Activated CD8-positive, alpha-beta T cell treated with anti-CD3 and anti-CD28 coated beads, Interleukin-2, amount 10 ng/mL, durations not matched to agents 7 days and 5 days (primary cell): ENCODE measurements at regions not wholly inside any gene's neighbourhood (a gene's known extent, or its start where the extent isn't known, plus 50 kb on each side); places are given as distances from the start of the nearest gene placed in this dataset.
"Not testable (repeated sequence)": the region's sequence is repeated elsewhere in the genome, so short reads cannot be mapped to it uniquely, and the experiment has no call there.

Experiments
- ATAC-seq: fragments of 150-1000 bp; cut with Tn5 transposase; one replicate; pipeline ENCODE4 v1.10.0; 2021; ENCODE audit warnings: moderate library complexity
- CTCF ChIA-PET: fragments of 350-600 bp; sonication (Branson Sonifier 250); formaldehyde crosslinking; loops from one replicate; lab custom pipeline; 2021; ENCODE audit warnings: antibody characterized with exemption; lab: Charles Lee
- POLR2A ChIA-PET: fragments of 350-600 bp; sonication (Branson Sonifier 250); formaldehyde crosslinking; loops from one replicate; lab custom pipeline; 2021; ENCODE audit warnings: antibody characterized with exemption; lab: Charles Lee
- DNase-seq: peaks from one replicate; pipeline ENCODE4 v3.0.0-alpha.2; 2020
- H3K27ac Mint-ChIP-seq: one replicate; pipeline ENCODE4 v1.8.0; 2021; ENCODE audit warnings: mild to moderate bottlenecking, mixed read lengths
- H3K27me3 Mint-ChIP-seq: one replicate; pipeline ENCODE4 v1.8.0; 2021; ENCODE audit warnings: low read depth, mixed read lengths
- H3K36me3 Mint-ChIP-seq: one replicate; pipeline ENCODE4 v1.8.0; 2021; ENCODE audit warnings: low read depth, mixed read lengths
- H3K4me1 Mint-ChIP-seq: one replicate; pipeline ENCODE4 v1.8.0; 2021; ENCODE audit warnings: low read depth, mixed read lengths
- H3K4me3 Mint-ChIP-seq: one replicate; pipeline ENCODE4 v1.8.0; 2021; ENCODE audit warnings: mild to moderate bottlenecking, mixed read lengths
- H3K9me3 Mint-ChIP-seq: one replicate; pipeline ENCODE4 v1.8.0; 2022; ENCODE audit warnings: mixed read lengths; ENCODE audit not compliant: insufficient read depth

GRCh38 chr3:194939949-194940770 is 254.5 kb downstream of the FAM43A start:
- H3K27ac Mint-ChIP-seq, result no peak overlapping the region
- no peaks in the 10 kb centered on the region for H3K36me3 Mint-ChIP-seq

GRCh38 chr3:194941360-194941955 is 255.8 kb downstream of the FAM43A start:
- CTCF ChIA-PET, result no interaction called here

More at GRCh38 chr3:194939949-194940770, 254.5 kb downstream of the FAM43A start:
- Mint-ChIP-seq H3K4me1 (no peaks in the 10 kb centered on the region), H3K4me3 (no peak overlapping the region), H3K27me3 (no peaks in the 10 kb centered on the region), H3K9me3 (no peaks in the 10 kb centered on the region)
- ChIA-PET CTCF (no interaction called here), POLR2A (no interaction called here)
- DNase-seq (no peak), ATAC-seq (no peak)

GRCh38 chr3:194941956-194942511 is 256.4 kb downstream of the FAM43A start:
- DNase-seq, result no peak
- ChIA-PET POLR2A (no interaction called here), CTCF (no interaction called here)
- H3K4me3 Mint-ChIP-seq, result no peak overlapping the region
- H3K27me3 Mint-ChIP-seq, result peaks cover 2% of the 10 kb centered on the region
- no peaks in the 10 kb centered on the region for H3K4me1 Mint-ChIP-seq
- no peak overlapping the region for H3K27ac Mint-ChIP-seq
- H3K36me3 Mint-ChIP-seq, result no peaks in the 10 kb centered on the region
- H3K9me3 Mint-ChIP-seq, result no peaks in the 10 kb centered on the region
- ATAC-seq, result no peak

More at GRCh38 chr3:194941360-194941955, 255.8 kb downstream of the FAM43A start:
- Mint-ChIP-seq H3K9me3 (no peaks in the 10 kb centered on the region), H3K36me3 (no peaks in the 10 kb centered on the region), H3K27me3 (peaks cover 2% of the 10 kb centered on the region), H3K27ac (no peak overlapping the region), H3K4me3 (no peak overlapping the region), H3K4me1 (no peaks in the 10 kb centered on the region)
- ATAC-seq (no peak), DNase-seq (no peak)
- POLR2A ChIA-PET, result no interaction called here

- CTCF ChIA-PET, result no interaction called here
- no peaks in the 10 kb centered on the region for H3K4me1 Mint-ChIP-seq
- POLR2A ChIA-PET, result no interaction called here
- H3K27ac Mint-ChIP-seq, result no peak overlapping the region
- ATAC-seq, result no peak
- no peak overlapping the region for H3K4me3 Mint-ChIP-seq
- peaks cover 6% of the 10 kb centered on the region for H3K27me3 Mint-ChIP-seq
- H3K9me3 Mint-ChIP-seq, result no peaks in the 10 kb centered on the region
- no peak for DNase-seq
- no peaks in the 10 kb centered on the region for H3K36me3 Mint-ChIP-seq
These were observed 258.8 kb downstream of the FAM43A start for GRCh38 chr3:194944526-194944925.

- ChIA-PET POLR2A (no interaction called here), CTCF (no interaction called here)
- Mint-ChIP-seq H3K27me3 (peaks cover 6% of the 10 kb centered on the region), H3K27ac (no peak overlapping the region), H3K4me3 (no peak overlapping the region), H3K36me3 (no peaks in the 10 kb centered on the region), H3K4me1 (no peaks in the 10 kb centered on the region), H3K9me3 (no peaks in the 10 kb centered on the region)
- ATAC-seq (no peak), DNase-seq (no peak)
These were observed 259.8 kb downstream of the FAM43A start for GRCh38 chr3:194945508-194945907.

- H3K36me3 Mint-ChIP-seq, result no peaks in the 10 kb centered on the region
- no peaks in the 10 kb centered on the region for H3K4me1 Mint-ChIP-seq
- ChIA-PET POLR2A (no interaction called here), CTCF (no interaction called here)
- ATAC-seq (no peak), DNase-seq (no peak)
- H3K27me3 Mint-ChIP-seq, result peaks cover 6% of the 10 kb centered on the region
- no peak overlapping the region for H3K4me3 Mint-ChIP-seq
- H3K27ac Mint-ChIP-seq, result no peak overlapping the region
- H3K9me3 Mint-ChIP-seq, result no peaks in the 10 kb centered on the region
These were observed 260.4 kb downstream of the FAM43A start for GRCh38 chr3:194946091-194946490.

- ATAC-seq, result no peak
- ChIA-PET CTCF (no interaction called here), POLR2A (no interaction called here)
- H3K9me3 Mint-ChIP-seq, result no peaks in the 10 kb centered on the region
- H3K4me1 Mint-ChIP-seq, result no peaks in the 10 kb centered on the region
- peaks cover 6% of the 10 kb centered on the region for H3K27me3 Mint-ChIP-seq
- no peak overlapping the region for H3K4me3 Mint-ChIP-seq
- no peaks in the 10 kb centered on the region for H3K36me3 Mint-ChIP-seq
- H3K27ac Mint-ChIP-seq, result no peak overlapping the region
- DNase-seq, result no peak
These were observed 263.9 kb downstream of the FAM43A start for GRCh38 chr3:194949592-194949991.

GRCh38 chr3:194950906-194951628 is 265.4 kb downstream of the FAM43A start:
- Mint-ChIP-seq H3K4me3 (no peak overlapping the region), H3K4me1 (no peaks in the 10 kb centered on the region), H3K36me3 (no peaks in the 10 kb centered on the region), H3K27me3 (peaks cover 5% of the 10 kb centered on the region), H3K9me3 (no peaks in the 10 kb centered on the region), H3K27ac (no peak overlapping the region)
- DNase-seq (no peak), ATAC-seq (no peak)
- POLR2A ChIA-PET, result no interaction called here
- CTCF ChIA-PET, result no interaction called here

GRCh38 chr3:194951629-194951920 is 265.9 kb downstream of the FAM43A start:
- H3K4me1 Mint-ChIP-seq, CTCF ChIA-PET, H3K27ac Mint-ChIP-seq, ATAC-seq, POLR2A ChIA-PET, H3K27me3 Mint-ChIP-seq, H3K4me3 Mint-ChIP-seq, H3K9me3 Mint-ChIP-seq, DNase-seq, H3K36me3 Mint-ChIP-seq: not testable (repeated sequence)

- no peaks in the 10 kb centered on the region for H3K9me3 Mint-ChIP-seq
- no peak overlapping the region for H3K27ac Mint-ChIP-seq
- no peaks in the 10 kb centered on the region for H3K36me3 Mint-ChIP-seq
- CTCF ChIA-PET, result no interaction called here
- POLR2A ChIA-PET, result no interaction called here
- DNase-seq (no peak), ATAC-seq (no peak)
- H3K4me1 Mint-ChIP-seq, result no peaks in the 10 kb centered on the region
- peaks cover 5% of the 10 kb centered on the region for H3K27me3 Mint-ChIP-seq
- H3K4me3 Mint-ChIP-seq, result no peak overlapping the region
These were observed 266.4 kb downstream of the FAM43A start for GRCh38 chr3:194951931-194952582.

- CTCF ChIA-PET, result interaction anchor here (1.6 kb wide), 1 partner anchor 271 kb away, joined by 6 read pairs; no protein-coding TSS in a partner anchor
- DNase-seq (no peak), ATAC-seq (no peak)
- Mint-ChIP-seq H3K9me3 (no peaks in the 10 kb centered on the region), H3K36me3 (no peaks in the 10 kb centered on the region), H3K27ac (no peak overlapping the region), H3K4me3 (no peak overlapping the region), H3K4me1 (no peaks in the 10 kb centered on the region), H3K27me3 (peaks cover 5% of the 10 kb centered on the region)
- POLR2A ChIA-PET, result no interaction called here
These were observed 267.2 kb downstream of the FAM43A start for GRCh38 chr3:194952841-194953241.
